Activated CD4-positive, CD25-positive, alpha-beta regulatory T cell treated with anti-CD3 and anti-CD28 coated beads, Interleukin-2, amount 50 U/mL, for 16 hours (primary cell): ENCODE measurements at regions not wholly inside any gene's neighbourhood (a gene's known extent, or its start where the extent isn't known, plus 50 kb on each side); places are given as distances from the start of the nearest gene placed in this dataset.

Source experiments
- DNase-seq: peaks from one replicate; pipeline ENCODE4 v3.0.0-alpha.2; 2020; ENCODE audit warnings: low read depth, low spot score

DNA sequence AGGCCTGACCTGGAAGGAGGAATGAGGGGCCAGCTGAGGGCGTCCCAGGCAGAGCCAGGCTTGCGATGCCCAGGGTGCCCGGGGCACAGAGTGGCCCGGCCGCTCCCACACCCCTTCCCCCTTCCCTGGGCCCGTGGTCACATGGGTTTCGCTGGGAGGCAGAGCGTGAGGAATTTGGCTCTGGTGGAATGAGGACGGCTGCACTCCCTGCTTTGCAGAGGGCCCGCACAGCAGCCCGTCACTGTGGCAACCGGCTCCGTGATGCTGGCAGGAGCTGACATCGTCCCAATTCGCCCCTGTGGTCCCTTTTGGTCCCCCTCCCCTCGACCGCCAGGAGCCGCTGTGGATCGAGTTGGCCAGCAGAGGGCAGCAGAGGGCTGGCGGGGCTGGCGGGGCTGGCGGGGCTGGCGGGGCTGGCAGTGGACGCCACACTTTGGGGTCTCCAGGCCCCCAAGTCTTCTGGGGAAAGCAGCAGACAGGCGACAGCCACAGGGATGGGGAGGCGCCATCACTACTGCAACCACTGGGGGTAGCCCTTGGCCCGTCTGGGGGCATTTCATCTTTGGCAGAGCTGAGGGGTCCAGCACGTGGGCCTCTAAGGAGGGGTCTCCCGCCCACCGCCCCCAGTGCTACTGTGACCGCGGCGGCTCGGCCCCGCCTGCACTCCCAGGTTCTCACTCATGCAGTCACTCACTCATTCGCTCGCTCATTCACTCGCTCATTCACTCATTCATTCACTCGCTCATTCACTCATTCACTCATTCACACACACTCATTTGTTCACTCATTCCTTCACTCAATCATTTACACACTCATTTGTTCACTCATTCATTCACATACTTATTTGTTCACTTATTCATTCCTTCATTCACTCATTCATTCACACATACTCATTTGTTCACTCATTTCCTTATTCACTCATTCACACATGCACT, 49.7 kb upstream of the BHLHE23 start:
- no peak for DNase-seq
